ENCODE measurements at regions not wholly inside any gene's neighbourhood (a gene's known extent, or its start where the extent isn't known, plus 50 kb on each side); places are given as distances from the start of the nearest gene placed in this dataset.

DNA sequence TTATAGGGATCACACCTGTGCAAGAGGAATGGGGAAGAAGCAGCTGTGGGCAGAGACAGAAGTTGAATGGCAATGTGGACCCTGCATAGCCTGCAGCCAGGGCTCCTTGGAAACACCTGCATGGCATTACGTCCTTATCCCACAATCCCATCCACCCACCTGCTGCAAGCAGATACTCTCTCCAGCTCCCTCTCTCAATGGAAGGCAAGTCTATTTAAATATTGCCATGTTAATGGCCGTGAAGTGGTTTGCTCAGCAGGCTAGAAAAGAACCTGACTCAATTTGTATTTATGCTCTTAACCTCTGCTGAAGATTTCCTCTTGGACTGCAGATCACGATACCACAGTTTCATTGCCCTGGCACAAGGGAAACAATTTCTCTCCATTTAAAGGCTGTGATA is 417.0 kb downstream of the TYW1 start:
- TF ChIP-seq, protein P1, sequence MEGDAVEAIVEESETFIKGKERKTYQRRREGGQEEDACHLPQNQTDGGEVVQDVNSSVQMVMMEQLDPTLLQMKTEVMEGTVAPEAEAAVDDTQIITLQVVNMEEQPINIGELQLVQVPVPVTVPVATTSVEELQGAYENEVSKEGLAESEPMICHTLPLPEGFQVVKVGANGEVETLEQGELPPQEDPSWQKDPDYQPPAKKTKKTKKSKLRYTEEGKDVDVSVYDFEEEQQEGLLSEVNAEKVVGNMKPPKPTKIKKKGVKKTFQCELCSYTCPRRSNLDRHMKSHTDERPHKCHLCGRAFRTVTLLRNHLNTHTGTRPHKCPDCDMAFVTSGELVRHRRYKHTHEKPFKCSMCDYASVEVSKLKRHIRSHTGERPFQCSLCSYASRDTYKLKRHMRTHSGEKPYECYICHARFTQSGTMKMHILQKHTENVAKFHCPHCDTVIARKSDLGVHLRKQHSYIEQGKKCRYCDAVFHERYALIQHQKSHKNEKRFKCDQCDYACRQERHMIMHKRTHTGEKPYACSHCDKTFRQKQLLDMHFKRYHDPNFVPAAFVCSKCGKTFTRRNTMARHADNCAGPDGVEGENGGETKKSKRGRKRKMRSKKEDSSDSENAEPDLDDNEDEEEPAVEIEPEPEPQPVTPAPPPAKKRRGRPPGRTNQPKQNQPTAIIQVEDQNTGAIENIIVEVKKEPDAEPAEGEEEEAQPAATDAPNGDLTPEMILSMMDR (IDR thresholded peaks at IDR 0.05) = no peak
- no peak for TF ChIP-seq POLR2A (IDR thresholded peaks at IDR 0.05)
